Kidney epithelial cell (primary cell): ENCODE measurements at regions not wholly inside any gene's neighbourhood (a gene's known extent, or its start where the extent isn't known, plus 50 kb on each side); places are given as distances from the start of the nearest gene placed in this dataset.

ENCODE experiments used
- DNase-seq: peaks from one replicate; pipeline ENCODE4 v3.0.0-alpha.2; 2010; ENCODE audit warnings: low read depth
- H3K27me3 ChIP-seq: 2 replicates; pipeline ENCODE4 v1.6.0; 2011; ENCODE audit warnings: low read length; ENCODE audit not compliant: control insufficient read depth, insufficient read depth
- H3K36me3 ChIP-seq: 2 replicates; pipeline ENCODE4 v1.5.1; 2011; ENCODE audit warnings: low read length; ENCODE audit not compliant: control insufficient read depth, insufficient read depth
- H3K4me3 ChIP-seq: 2 replicates; pipeline ENCODE4 v1.5.1; 2011; ENCODE audit warnings: low read depth, mild to moderate bottlenecking, control low read depth, low read length
- TF ChIP-seq, protein P1 (sequence below): IDR thresholded peaks from 2 replicates; pipeline ENCODE4 v1.5.1; 2011; ENCODE audit warnings: mild to moderate bottlenecking, moderate library complexity, low read length, control low read depth, inconsistent platforms; ENCODE audit not compliant: insufficient read depth, poor library complexity, severe bottlenecking

DNA sequence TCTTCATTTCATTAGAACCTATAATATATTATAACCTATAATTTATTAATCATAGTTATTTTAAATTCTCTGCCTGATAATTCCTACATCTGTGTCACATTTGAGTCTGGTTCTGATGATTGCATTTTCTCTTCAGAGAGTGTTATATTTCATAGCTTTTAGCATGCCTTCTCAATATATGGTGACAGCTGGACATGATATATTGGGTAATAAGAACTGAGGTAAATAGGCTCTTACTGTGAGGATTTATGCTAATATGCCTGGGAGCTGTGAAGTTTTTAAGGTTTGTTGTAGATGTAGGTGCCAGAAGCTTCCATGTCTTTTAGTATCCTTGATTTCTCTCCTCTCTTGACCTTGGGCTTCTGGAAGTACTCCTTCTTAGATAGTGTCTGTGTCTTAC is 325.9 kb upstream of the SEMA3D start:
- Histone ChIP-seq H3K36me3 (no peaks in the 10 kb centered on the region), H3K4me3 (no peak overlapping the region), H3K27me3 (no peaks in the 10 kb centered on the region)
- DNase-seq: no peak
- TF ChIP-seq, protein P1, sequence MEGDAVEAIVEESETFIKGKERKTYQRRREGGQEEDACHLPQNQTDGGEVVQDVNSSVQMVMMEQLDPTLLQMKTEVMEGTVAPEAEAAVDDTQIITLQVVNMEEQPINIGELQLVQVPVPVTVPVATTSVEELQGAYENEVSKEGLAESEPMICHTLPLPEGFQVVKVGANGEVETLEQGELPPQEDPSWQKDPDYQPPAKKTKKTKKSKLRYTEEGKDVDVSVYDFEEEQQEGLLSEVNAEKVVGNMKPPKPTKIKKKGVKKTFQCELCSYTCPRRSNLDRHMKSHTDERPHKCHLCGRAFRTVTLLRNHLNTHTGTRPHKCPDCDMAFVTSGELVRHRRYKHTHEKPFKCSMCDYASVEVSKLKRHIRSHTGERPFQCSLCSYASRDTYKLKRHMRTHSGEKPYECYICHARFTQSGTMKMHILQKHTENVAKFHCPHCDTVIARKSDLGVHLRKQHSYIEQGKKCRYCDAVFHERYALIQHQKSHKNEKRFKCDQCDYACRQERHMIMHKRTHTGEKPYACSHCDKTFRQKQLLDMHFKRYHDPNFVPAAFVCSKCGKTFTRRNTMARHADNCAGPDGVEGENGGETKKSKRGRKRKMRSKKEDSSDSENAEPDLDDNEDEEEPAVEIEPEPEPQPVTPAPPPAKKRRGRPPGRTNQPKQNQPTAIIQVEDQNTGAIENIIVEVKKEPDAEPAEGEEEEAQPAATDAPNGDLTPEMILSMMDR: no peak

GRCh38 chr7:85510287-85510686 is 323.4 kb upstream of the SEMA3D start:
- no peaks in the 10 kb centered on the region for H3K36me3 ChIP-seq
- DNase-seq: no peak
- no peaks in the 10 kb centered on the region for H3K27me3 ChIP-seq
- no peak overlapping the region for H3K4me3 ChIP-seq
- TF ChIP-seq, protein P1: no peak

DNA sequence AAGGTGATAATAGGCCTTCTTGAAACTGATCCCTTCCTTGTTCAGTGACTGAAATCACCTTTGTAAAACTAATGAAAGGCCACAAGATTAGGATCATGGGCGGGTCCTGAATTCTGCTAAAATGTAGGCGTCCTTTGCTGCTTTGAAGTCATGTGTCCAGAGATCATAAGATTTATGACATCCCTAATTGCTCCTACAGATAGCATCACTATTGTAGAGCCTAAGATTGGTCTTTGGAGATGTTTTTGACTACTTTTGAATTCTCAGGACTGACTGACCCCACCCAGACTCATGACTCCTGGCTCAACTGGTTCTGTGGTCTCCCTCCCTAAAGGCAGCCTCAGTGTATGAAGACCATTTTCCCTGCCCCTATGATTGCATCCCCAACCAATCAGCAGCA is 322.6 kb upstream of the SEMA3D start:
- Histone ChIP-seq H3K36me3 (no peaks in the 10 kb centered on the region), H3K27me3 (no peaks in the 10 kb centered on the region), H3K4me3 (no peak overlapping the region)
- TF ChIP-seq, protein P1: no peak
- no peak for DNase-seq

DNA sequence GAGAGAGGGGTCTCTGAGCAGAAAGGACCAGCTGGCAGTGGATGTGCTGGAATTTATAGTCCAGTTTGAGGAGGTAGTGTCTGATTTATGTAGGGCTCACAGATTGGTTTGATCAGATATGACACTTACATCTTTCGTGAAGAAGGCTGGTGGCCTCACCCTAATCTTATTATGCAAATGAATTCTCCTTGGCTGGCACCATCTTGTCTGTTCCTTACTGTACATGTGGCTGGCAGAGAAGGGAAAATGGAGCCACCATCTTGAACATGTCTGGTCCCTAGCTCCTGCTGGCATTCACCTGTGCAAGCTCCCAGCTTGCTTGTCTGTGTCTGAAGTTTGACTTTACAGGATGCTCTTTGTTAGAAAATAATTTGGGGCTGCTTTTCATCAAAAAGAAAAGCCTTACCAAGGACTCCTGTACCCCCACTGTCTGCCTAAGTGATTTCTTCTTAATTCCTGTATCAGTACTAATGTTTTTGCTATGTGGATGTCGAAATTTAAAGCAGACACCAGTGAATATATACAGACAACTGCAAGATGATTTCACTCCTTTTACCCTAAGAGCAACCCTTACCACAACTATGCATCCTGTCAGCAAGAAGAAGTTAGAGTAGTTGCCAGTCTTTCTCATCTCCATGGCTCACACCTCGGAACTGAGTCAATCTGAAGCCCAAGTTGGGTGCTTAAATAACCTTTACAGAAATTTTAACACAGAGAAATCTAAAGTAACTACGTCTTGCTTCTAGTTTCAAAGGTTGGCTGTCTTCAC is 322.0 kb upstream of the SEMA3D start:
- TF ChIP-seq, protein P1: no peak
- Histone ChIP-seq H3K4me3 (no peak overlapping the region), H3K36me3 (no peaks in the 10 kb centered on the region), H3K27me3 (no peaks in the 10 kb centered on the region)
- peak; percentile 23 for DNase-seq

- H3K36me3 ChIP-seq: no peaks in the 10 kb centered on the region
- no peak overlapping the region for H3K4me3 ChIP-seq
- H3K27me3 ChIP-seq: no peaks in the 10 kb centered on the region
- no peak for DNase-seq
- TF ChIP-seq, protein P1: no peak
Observed at GRCh38 chr7:85498031-85498430, 311.2 kb upstream of the SEMA3D start.

GRCh38 chr7:85489498-85489897 is 302.6 kb upstream of the SEMA3D start:
- peak; percentile 50 for DNase-seq
- Histone ChIP-seq H3K27me3 (no peaks in the 10 kb centered on the region), H3K4me3 (no peak overlapping the region), H3K36me3 (no peaks in the 10 kb centered on the region)
- TF ChIP-seq, protein P1: no peak
